HuH-7.5 (cell line): ENCODE measurements at regions not wholly inside any gene's neighbourhood (a gene's known extent, or its start where the extent isn't known, plus 50 kb on each side); places are given as distances from the start of the nearest gene placed in this dataset.

Experiments
- DNase-seq: peaks from one replicate; pipeline ENCODE4 v3.0.0; 2011; ENCODE audit warnings: low spot score

GRCh38 chr13:99640260-99640659, 139.0 kb downstream of the TM9SF2 start:
- DNase-seq, result no peak

GRCh38 chr13:99639126-99639525, 137.9 kb downstream of the TM9SF2 start:
- DNase-seq, result no peak

GRCh38 chr13:99636728-99637353, 135.6 kb downstream of the TM9SF2 start:
- no peak for DNase-seq

GRCh38 chr13:99636306-99636705, 135.0 kb downstream of the TM9SF2 start:
- DNase-seq, result no peak

- no peak for DNase-seq
These were observed 133.4 kb downstream of the TM9SF2 start for GRCh38 chr13:99634672-99635071.

- no peak for DNase-seq
These were observed 129.1 kb downstream of the TM9SF2 start for GRCh38 chr13:99630269-99630898.

- DNase-seq, result no peak
These were observed 128.4 kb downstream of the TM9SF2 start for GRCh38 chr13:99629641-99630040.

GRCh38 chr13:99628442-99628841, 127.2 kb downstream of the TM9SF2 start:
- no peak for DNase-seq

- no peak for DNase-seq
These were observed 125.3 kb downstream of the TM9SF2 start for GRCh38 chr13:99626461-99627082.

GRCh38 chr13:99624936-99625540, 123.8 kb downstream of the TM9SF2 start:
- DNase-seq, result no peak

- DNase-seq, result no peak
These were observed 119.5 kb downstream of the TM9SF2 start for GRCh38 chr13:99620806-99621205.

GRCh38 chr13:99619207-99619606, 117.9 kb downstream of the TM9SF2 start:
- no peak for DNase-seq

GRCh38 chr13:99617474-99618255, 116.4 kb downstream of the TM9SF2 start:
- no peak for DNase-seq

GRCh38 chr13:99614465-99614885, 113.2 kb downstream of the TM9SF2 start:
- DNase-seq, result peak; percentile 41
